Uterus (tissue), 3 donors: ENCODE measurements at regions not wholly inside any gene's neighbourhood (a gene's known extent, or its start where the extent isn't known, plus 50 kb on each side); places are given as distances from the start of the nearest gene placed in this dataset.

Experiments
- DNase-seq, 2 donors: peaks; one replicate each; pipeline ENCODE4 v3.0.0-alpha.2; 2019 to 2020
- H3K27ac ChIP-seq, 2 donors: fragments of 200-600 bp; sonication (generic); 1 replicate in 1 of 2; 2 replicates in 1 of 2; pipeline ENCODE4 v1.5.1; 2016 to 2018
- H3K27me3 ChIP-seq, 2 donors: fragments of 200-600 bp; sonication (generic); one replicate each; pipeline ENCODE4 v1.5.1; 2018 to 2019; ENCODE audit warnings: control low read depth in 1 of 2
- H3K36me3 ChIP-seq, 2 donors: fragments of 200-600 bp; sonication (generic); one replicate each; pipeline ENCODE4 v1.5.1; 2019; ENCODE audit warnings: control low read depth in 1 of 2
- H3K4me1 ChIP-seq, 2 donors: fragments of 200-600 bp; sonication (generic); one replicate each; pipeline ENCODE4 v1.5.1; 2018 to 2019; ENCODE audit warnings: control low read depth in 1 of 2
- H3K4me3 ChIP-seq, 2 donors: fragments of 200-600 bp; sonication (generic); 1 replicate in 1 of 2; 2 replicates in 1 of 2; pipeline ENCODE4 v1.5.1; 2018 to 2019; ENCODE audit warnings: mild to moderate bottlenecking in 1 of 2
- H3K9me3 ChIP-seq, 2 donors: fragments of 200-600 bp; sonication (generic); one replicate each; pipeline ENCODE4 v1.5.1; 2019; ENCODE audit warnings: control low read depth in 1 of 2
- CTCF ChIP-seq, 4 experiments: fragments of 200-600 bp in 2 of 4; fragments of 450-650 bp in 2 of 4; sonication (generic) in 2 of 4; IDR thresholded peaks; one replicate each; pipeline ENCODE4 v1.5.1; 2016 to 2019; ENCODE audit warnings: antibody characterized with exemption in 4 of 4, mild to moderate bottlenecking in 2 of 4, moderate library complexity in 1 of 4
- POLR2A ChIP-seq, 2 donors: fragments of 450-650 bp; IDR thresholded peaks; one replicate each; pipeline ENCODE4 v1.6.1; 2016; ENCODE audit warnings: antibody characterized with exemption in 2 of 2, mild to moderate bottlenecking in 1 of 2, moderate library complexity in 1 of 2
- intact Hi-C: fragments of 100-400 bp; cut with DNase I; formaldehyde crosslinking; loops from one replicate; pipeline ENCODE4 v1.15.1; 2023; ENCODE audit warnings: low total_unique reads
- donor health status: DM: yes; HTN: yes; CAD: no.

DNA sequence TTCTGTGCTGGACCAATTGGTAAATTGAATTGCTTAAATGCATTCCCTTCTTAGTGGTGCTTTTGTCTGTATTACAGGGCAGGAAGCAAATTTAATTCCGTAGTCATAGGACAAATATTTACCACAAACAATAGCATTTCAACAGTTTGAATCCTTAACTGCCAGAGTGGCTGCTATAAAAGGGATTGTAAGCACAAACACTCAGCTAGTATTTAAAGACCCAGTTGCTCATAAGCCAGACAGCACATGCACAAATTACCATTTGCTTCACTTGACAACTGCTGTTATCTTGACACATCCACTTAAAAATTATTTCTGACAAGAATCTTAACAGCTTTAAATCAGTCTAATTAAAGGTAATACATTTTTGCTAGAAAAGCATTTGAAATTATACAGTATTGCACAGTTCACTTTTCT is 490.2 kb upstream of the ADAMTS9 start:
- Histone ChIP-seq H3K4me3 (no peak overlapping the region), H3K27me3 (no peaks in the 10 kb centered on the region), H3K9me3 (no peaks in the 10 kb centered on the region), H3K4me1 (peaks cover 0 to 3% of the 10 kb centered on the region in 2 donors), H3K27ac (peak overlapping the region; percentile 11 to 47), H3K36me3 (no peaks in the 10 kb centered on the region)
- intact Hi-C loops, result no loop called here
- DNase-seq, result no peak
- TF ChIP-seq POLR2A (IDR thresholded peaks at IDR 0.05) (no peak), CTCF (IDR thresholded peaks at IDR 0.05) (no peak)

GRCh38 chr3:65174713-65175112 is 486.9 kb upstream of the ADAMTS9 start:
- H3K36me3 ChIP-seq, result no peaks in the 10 kb centered on the region
- H3K9me3 ChIP-seq, result no peaks in the 10 kb centered on the region
- H3K27me3 ChIP-seq, result no peaks in the 10 kb centered on the region
- H3K4me1 ChIP-seq, result peaks cover 0 to 7% of the 10 kb centered on the region in 2 donors
- TF ChIP-seq POLR2A (IDR thresholded peaks at IDR 0.05), result no peak
- TF ChIP-seq CTCF (IDR thresholded peaks at IDR 0.05), result no peak
- H3K27ac ChIP-seq, result peak overlapping the region; percentile 3 to 31
- no peak overlapping the region for H3K4me3 ChIP-seq
- intact Hi-C loops, result no loop called here
- DNase-seq, result no peak

GRCh38 chr3:65173841-65174240 is 486.0 kb upstream of the ADAMTS9 start:
- H3K9me3 ChIP-seq, result no peaks in the 10 kb centered on the region
- intact Hi-C loops, result no loop called here

GRCh38 chr3:65172209-65172608 is 484.4 kb upstream of the ADAMTS9 start:
- no peaks in the 10 kb centered on the region for H3K9me3 ChIP-seq
- DNase-seq, result no peak
- intact Hi-C loops, result no loop called here
- peak overlapping the region in 1 of 2 donors; percentile 69 for H3K27ac ChIP-seq
- no peaks in the 10 kb centered on the region for H3K27me3 ChIP-seq
- peaks cover 0 to 4% of the 10 kb centered on the region in 2 donors for H3K4me1 ChIP-seq
- TF ChIP-seq POLR2A (IDR thresholded peaks at IDR 0.05) (no peak), CTCF (IDR thresholded peaks at IDR 0.05) (no peak)
- no peak overlapping the region for H3K4me3 ChIP-seq
- H3K36me3 ChIP-seq, result no peaks in the 10 kb centered on the region

More at GRCh38 chr3:65173841-65174240, 486.0 kb upstream of the ADAMTS9 start:
- DNase-seq, result no peak
- no peaks in the 10 kb centered on the region for H3K36me3 ChIP-seq
- TF ChIP-seq POLR2A (IDR thresholded peaks at IDR 0.05), result no peak
- no peak for TF ChIP-seq CTCF (IDR thresholded peaks at IDR 0.05)
- no peak overlapping the region for H3K27ac ChIP-seq
- no peak overlapping the region for H3K4me3 ChIP-seq
- peaks cover 0 to 7% of the 10 kb centered on the region in 2 donors for H3K4me1 ChIP-seq
- H3K27me3 ChIP-seq, result no peaks in the 10 kb centered on the region

GRCh38 chr3:65170390-65171042 is 482.7 kb upstream of the ADAMTS9 start:
- peak overlapping the region; percentile 40 to 69 for H3K27ac ChIP-seq
- intact Hi-C loops, result no loop called here
- H3K9me3 ChIP-seq, result no peaks in the 10 kb centered on the region
- no peaks in the 10 kb centered on the region for H3K27me3 ChIP-seq
- no peaks in the 10 kb centered on the region for H3K36me3 ChIP-seq
- H3K4me3 ChIP-seq, result no peak overlapping the region
- DNase-seq, result peak; percentile 81 to 87
- peaks cover 0 to 4% of the 10 kb centered on the region in 2 donors for H3K4me1 ChIP-seq
- peak in 3 of 4 experiments; percentile 27 to 45 (median 29) for TF ChIP-seq CTCF (IDR thresholded peaks at IDR 0.05)
- no peak for TF ChIP-seq POLR2A (IDR thresholded peaks at IDR 0.05)
